Caco-2 (cell line): ENCODE measurements at regions not wholly inside any gene's neighbourhood (a gene's known extent, or its start where the extent isn't known, plus 50 kb on each side); places are given as distances from the start of the nearest gene placed in this dataset.

ENCODE experiments used
- BruUV-seq: library from RNA; stranded (reverse); fragments of 400-500 nt; replicated peaks from 2 replicates; lab custom pipeline; 2021; lab: Mats Ljungman, UMichigan
- CTCF ChIA-PET: fragments of 300-600 bp; sonication (Branson Sonifier 250); formaldehyde crosslinking; loops from one replicate; lab custom pipeline; 2022; ENCODE audit warnings: antibody characterized with exemption; lab: Charles Lee
- POLR2A ChIA-PET: fragments of 300-600 bp; sonication (Branson Sonifier 250); formaldehyde crosslinking; loops from one replicate; lab custom pipeline; 2022; ENCODE audit warnings: antibody characterized with exemption; lab: Charles Lee
- DNase-seq, 2 experiments: peaks; one replicate each; pipeline versions ENCODE4 v3.0.0 to v3.0.0-alpha.2; 2020 to 2022
- H3K27me3 ChIP-seq: replicated peaks from 2 replicates; pipeline ENCODE4 v1.6.0; 2011; ENCODE audit warnings: low read length; ENCODE audit not compliant: control insufficient read depth, insufficient read depth
- H3K36me3 ChIP-seq: 2 replicates; pipeline ENCODE4 v1.5.1; 2011; ENCODE audit warnings: low read length; ENCODE audit not compliant: control insufficient read depth, insufficient read depth
- H3K4me1 ChIP-seq: fragments of 250-450 bp; sonication (Bioruptor Pico); 2 replicates; pipeline ENCODE4 v1.5.1; 2020; ENCODE audit warnings: mild to moderate bottlenecking
- H3K4me3 ChIP-seq: 2 replicates; pipeline ENCODE4 v1.5.1; 2011; ENCODE audit warnings: low read depth, mild to moderate bottlenecking, control low read depth, low read length
- H3K9me3 ChIP-seq: fragments of 250-450 bp; sonication (Bioruptor Pico); 2 replicates; pipeline ENCODE4 v1.5.1; 2020; ENCODE audit warnings: mild to moderate bottlenecking, moderate library complexity
- H3K27ac Mint-ChIP-seq: one replicate; pipeline ENCODE4 v1.8.0; 2022; ENCODE audit warnings: mixed read lengths; ENCODE audit not compliant: unreplicated experiment
- H3K27me3 Mint-ChIP-seq: one replicate; pipeline ENCODE4 v1.8.0; 2022; ENCODE audit warnings: mixed read lengths; ENCODE audit not compliant: insufficient read depth, unreplicated experiment
- H3K36me3 Mint-ChIP-seq: one replicate; pipeline ENCODE4 v1.8.0; 2022; ENCODE audit warnings: mild to moderate bottlenecking, mixed read lengths; ENCODE audit not compliant: insufficient read depth, unreplicated experiment
- H3K4me1 Mint-ChIP-seq: one replicate; pipeline ENCODE4 v1.8.0; 2022; ENCODE audit warnings: low read depth, mixed read lengths; ENCODE audit not compliant: unreplicated experiment
- H3K4me3 Mint-ChIP-seq: one replicate; pipeline ENCODE4 v1.8.0; 2022; ENCODE audit warnings: mild to moderate bottlenecking, moderate library complexity, mixed read lengths; ENCODE audit not compliant: unreplicated experiment
- H3K9me3 Mint-ChIP-seq: one replicate; pipeline ENCODE4 v1.8.0; 2022; ENCODE audit warnings: mixed read lengths; ENCODE audit not compliant: unreplicated experiment
- intact Hi-C: fragments of 100-400 bp; cut with micrococcal nuclease; formaldehyde crosslinking; loops from one replicate; pipeline ENCODE4 v1.10.0; 2022; ENCODE audit not compliant: unreplicated experiment
- TF ChIP-seq, protein P1 (sequence below), 2 experiments: fragments of 200-600 bp in 1 of 2; IDR thresholded peaks; 1 replicate in 1 of 2; 2 replicates in 1 of 2; pipeline versions ENCODE4 v1.5.1 to v1.8.0; 2011 to 2022; ENCODE audit warnings: antibody characterized with exemption in 1 of 2, control low read depth in 1 of 2, inconsistent platforms in 1 of 2, low read depth in 1 of 2, low read length in 1 of 2, mild to moderate bottlenecking in 1 of 2, moderate library complexity in 1 of 2; ENCODE audit not compliant: insufficient read depth in 1 of 2, severe bottlenecking in 1 of 2, unreplicated experiment in 1 of 2

DNA sequence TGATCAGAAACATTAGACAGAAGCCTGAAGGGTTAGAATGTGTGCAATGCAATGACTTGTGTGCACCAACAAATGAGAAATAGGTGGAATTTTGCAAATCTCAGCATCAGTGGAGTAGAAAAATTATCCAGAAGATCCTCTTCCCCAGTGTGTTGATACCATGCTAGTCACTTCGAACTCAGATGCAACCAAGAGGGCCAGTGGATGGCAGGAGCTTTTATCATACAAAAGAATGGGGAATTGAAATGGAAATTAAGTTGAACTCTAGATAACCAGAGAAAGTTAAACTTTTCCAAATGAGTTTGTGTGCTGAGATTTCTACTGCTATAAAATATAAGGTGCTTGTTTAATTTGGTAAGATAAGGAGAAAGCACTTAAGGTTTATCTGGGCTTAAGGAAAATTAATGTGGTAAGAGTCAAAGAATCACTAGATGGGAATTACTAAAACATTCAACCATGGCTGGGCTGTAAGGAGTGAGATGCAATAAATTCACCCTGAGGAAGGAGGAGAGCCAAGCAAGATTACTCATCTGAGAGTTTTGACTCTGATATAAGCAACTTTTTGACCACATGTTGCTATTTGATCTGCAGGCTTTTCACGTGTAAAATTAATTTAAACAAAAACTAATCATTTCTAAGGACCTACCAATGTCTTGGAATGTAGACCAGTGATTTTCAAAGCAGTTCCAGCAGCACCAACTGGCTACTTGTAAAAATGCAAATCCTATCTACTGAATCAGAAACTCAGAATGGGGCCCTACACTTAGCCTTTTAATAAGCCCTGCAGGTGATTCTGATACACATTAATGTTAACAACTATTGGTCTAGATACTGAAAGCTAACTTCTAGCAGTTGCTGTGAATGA is 113.2 kb downstream of the CDC14C start:
- peaks cover 3% of the 10 kb centered on the region for H3K27me3 Mint-ChIP-seq
- TF ChIP-seq, protein P1, sequence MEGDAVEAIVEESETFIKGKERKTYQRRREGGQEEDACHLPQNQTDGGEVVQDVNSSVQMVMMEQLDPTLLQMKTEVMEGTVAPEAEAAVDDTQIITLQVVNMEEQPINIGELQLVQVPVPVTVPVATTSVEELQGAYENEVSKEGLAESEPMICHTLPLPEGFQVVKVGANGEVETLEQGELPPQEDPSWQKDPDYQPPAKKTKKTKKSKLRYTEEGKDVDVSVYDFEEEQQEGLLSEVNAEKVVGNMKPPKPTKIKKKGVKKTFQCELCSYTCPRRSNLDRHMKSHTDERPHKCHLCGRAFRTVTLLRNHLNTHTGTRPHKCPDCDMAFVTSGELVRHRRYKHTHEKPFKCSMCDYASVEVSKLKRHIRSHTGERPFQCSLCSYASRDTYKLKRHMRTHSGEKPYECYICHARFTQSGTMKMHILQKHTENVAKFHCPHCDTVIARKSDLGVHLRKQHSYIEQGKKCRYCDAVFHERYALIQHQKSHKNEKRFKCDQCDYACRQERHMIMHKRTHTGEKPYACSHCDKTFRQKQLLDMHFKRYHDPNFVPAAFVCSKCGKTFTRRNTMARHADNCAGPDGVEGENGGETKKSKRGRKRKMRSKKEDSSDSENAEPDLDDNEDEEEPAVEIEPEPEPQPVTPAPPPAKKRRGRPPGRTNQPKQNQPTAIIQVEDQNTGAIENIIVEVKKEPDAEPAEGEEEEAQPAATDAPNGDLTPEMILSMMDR (IDR thresholded peaks at IDR 0.05; ENCODE audit: insufficient read depth in 1 of 2, low read depth in 1 of 2, low read length in 1 of 2, severe bottlenecking in 1 of 2, unreplicated experiment in 1 of 2), result no peak
- intact Hi-C loops, result no loop called here
- POLR2A ChIA-PET, result no interaction called here
- DNase-seq, result no peak
- H3K4me3 Mint-ChIP-seq, result no peak overlapping the region
- CTCF ChIA-PET, result no interaction called here
- Histone ChIP-seq H3K4me1 (no peaks in the 10 kb centered on the region), H3K4me3 (no peak overlapping the region), H3K9me3 (no peaks in the 10 kb centered on the region), H3K27me3 (no peaks in the 10 kb centered on the region), H3K36me3 (no peaks in the 10 kb centered on the region)
- H3K9me3 Mint-ChIP-seq, result no peaks in the 10 kb centered on the region
- no peak overlapping the region for H3K27ac Mint-ChIP-seq
- no peaks in the 10 kb centered on the region for H3K36me3 Mint-ChIP-seq
- H3K4me1 Mint-ChIP-seq, result no peaks in the 10 kb centered on the region
- no TSS peak for BruUV-seq

GRCh38 chr7:49038821-49039358 is 114.5 kb downstream of the CDC14C start:
- Mint-ChIP-seq H3K27me3 (peaks cover 3% of the 10 kb centered on the region), H3K4me1 (no peaks in the 10 kb centered on the region), H3K27ac (no peak overlapping the region), H3K4me3 (no peak overlapping the region), H3K36me3 (no peaks in the 10 kb centered on the region), H3K9me3 (no peaks in the 10 kb centered on the region)
- intact Hi-C loops, result no loop called here
- no TSS peak for BruUV-seq
- H3K9me3 ChIP-seq, result no peaks in the 10 kb centered on the region
- no peak for DNase-seq
- no peak overlapping the region for H3K4me3 ChIP-seq
- POLR2A ChIA-PET, result no interaction called here
- CTCF ChIA-PET, result no interaction called here
- TF ChIP-seq, protein P1 (IDR thresholded peaks at IDR 0.05; ENCODE audit: insufficient read depth in 1 of 2, low read depth in 1 of 2, low read length in 1 of 2, severe bottlenecking in 1 of 2, unreplicated experiment in 1 of 2), result no peak
- no peaks in the 10 kb centered on the region for H3K27me3 ChIP-seq
- no peaks in the 10 kb centered on the region for H3K36me3 ChIP-seq
- H3K4me1 ChIP-seq, result no peaks in the 10 kb centered on the region

DNA sequence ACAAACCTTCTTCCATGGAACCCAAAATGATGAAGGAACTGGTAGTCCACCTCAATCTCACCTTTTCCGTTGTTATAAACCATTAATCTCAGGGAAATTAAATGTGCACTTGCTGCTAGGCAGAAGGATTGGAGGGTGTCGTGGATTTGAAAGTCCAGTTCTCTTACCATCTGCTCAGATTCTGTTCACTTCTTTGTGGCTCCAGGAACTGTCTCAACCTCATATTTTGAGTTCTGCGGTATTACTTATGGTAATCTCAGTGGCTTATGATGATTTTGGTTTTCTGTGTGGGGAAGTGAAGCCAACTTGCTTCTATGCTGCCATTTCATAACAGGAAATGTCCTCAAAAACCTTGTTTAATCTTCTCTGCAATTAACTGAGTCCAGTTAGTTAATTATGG is 136.4 kb downstream of the CDC14C start:
- no TSS peak for BruUV-seq

More for the DNA sequence above, 136.4 kb downstream of the CDC14C start:
- CTCF ChIA-PET, result no interaction called here
- Mint-ChIP-seq H3K9me3 (no peaks in the 10 kb centered on the region), H3K4me1 (no peaks in the 10 kb centered on the region), H3K36me3 (no peaks in the 10 kb centered on the region), H3K27me3 (no peaks in the 10 kb centered on the region), H3K27ac (no peak overlapping the region), H3K4me3 (no peak overlapping the region)
- Histone ChIP-seq H3K4me1 (no peaks in the 10 kb centered on the region), H3K36me3 (no peaks in the 10 kb centered on the region), H3K9me3 (0 out of 2 replicates have a peak, but pooled peaks cover 11% of the 10 kb centered on the region), H3K4me3 (no peak overlapping the region), H3K27me3 (no peaks in the 10 kb centered on the region)
- POLR2A ChIA-PET, result no interaction called here
- DNase-seq, result no peak
- intact Hi-C loops, result no loop called here
- TF ChIP-seq, protein P1 (IDR thresholded peaks at IDR 0.05; ENCODE audit: insufficient read depth in 1 of 2, low read depth in 1 of 2, low read length in 1 of 2, severe bottlenecking in 1 of 2, unreplicated experiment in 1 of 2), result no peak
